SKM-1 treated with dmso at 0.1 percent for 144 hours (cell line): ENCODE measurements at regions not wholly inside any gene's neighbourhood (a gene's known extent, or its start where the extent isn't known, plus 50 kb on each side); places are given as distances from the start of the nearest gene placed in this dataset.
A peak's percentile ranks its signal among the peaks of the same experiment; 100 is the strongest.

Experiments used
- DNase-seq: peaks from one replicate; lab custom pipeline; 2025; ENCODE audit not compliant: unreplicated experiment; lab: John Stamatoyannopoulos, UW

DNA sequence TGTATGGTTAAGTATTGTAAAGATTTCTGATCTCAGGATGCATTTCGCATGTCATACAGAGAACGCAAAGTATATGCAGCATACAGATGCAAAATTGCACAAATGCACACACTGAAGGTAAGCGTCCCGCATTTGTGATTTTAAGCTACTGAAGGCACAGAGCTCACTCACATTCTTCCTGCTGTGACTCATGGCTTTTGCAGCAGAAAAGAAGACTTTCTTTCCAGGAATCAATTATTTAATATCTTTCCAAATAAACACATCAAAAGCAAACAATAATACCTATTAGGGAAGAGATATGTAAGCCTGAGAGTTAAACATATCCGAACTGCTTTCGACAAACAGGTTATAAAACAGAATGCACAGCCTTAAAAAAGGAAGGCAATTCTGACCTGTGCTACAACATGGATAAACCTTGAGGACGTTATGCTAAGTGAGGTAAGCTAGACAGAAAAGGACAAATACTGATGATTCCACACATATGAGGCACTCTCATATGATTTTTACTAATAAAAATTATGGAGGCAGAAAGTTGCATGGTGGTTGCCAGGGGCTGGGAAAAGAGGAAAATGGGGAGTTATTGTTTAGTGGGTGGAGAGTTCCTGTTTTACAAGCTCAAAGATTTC lies 109.0 kb downstream of the TFAP2A start:
- no peak for DNase-seq

DNA sequence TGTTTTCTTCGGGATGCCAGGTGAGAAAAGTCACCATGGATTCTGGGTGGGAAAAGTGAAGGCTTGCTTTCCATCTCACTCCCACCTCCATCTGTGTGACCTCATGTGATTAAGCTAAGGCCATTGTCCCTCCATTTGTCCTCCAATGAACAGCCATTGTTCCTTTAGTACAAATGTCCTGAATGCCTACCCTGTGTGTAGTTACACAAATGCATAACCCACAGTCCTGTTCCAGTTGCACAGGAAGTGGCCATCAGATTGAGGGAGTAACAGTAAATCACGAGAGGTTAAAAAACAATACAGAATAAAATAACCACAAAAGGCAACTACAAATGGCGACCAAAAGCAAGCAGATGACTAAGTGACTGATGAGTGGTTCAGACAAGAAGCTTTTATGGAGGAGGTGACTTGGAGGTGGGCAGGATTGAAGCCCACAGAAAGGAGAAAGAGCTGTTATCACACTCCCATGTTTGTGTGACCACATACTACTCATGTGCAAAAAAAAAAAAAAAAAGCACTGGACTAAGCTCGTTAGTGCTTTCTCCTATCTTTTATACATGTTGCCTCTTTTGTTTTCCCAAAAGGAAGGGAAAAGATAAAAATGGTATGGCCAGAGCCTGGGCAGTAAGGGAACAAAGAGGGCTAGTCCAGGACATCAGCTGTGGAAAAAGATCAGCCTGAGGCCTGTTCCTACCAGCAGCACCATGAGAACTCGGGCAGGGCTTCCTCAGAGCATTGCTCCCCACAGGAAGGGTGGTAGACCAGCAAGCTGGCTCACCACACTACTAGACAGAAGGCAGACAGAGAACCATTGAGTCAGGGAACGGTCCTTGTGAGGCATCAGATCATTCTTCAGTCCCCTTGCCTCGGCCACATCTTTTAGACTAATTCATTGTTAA lies 111.0 kb downstream of the TFAP2A start:
- no peak for DNase-seq

DNA sequence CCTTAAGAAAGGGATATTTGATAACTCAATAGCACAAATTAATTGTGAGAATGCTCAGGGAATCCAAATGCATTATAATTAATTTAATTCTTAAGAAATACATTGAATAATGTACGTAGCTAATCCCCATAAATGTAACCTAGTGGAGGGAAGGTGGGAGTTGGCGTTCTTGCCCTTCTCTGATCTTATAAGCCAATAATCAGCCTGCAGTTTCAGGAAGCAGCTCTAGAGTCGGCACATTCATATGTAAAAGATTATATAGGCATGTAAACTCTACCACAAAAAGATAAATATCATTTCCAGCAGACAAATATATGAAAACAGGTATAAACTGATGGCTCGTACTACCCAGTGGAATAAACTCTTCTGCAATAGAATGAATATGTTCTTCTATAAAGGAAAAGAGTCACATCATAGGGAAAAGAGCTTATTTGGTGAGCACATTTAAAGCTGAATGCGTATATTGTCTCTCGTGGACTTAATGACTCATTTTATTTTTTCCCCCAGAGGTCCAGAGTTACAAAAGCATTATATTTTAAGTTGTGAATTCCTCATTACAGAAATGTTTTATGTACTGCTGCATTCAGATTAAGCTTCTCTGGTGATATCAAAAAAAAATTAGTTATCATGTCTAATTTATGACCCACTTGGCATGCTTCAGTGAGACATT lies 112.2 kb downstream of the TFAP2A start:
- DNase-seq, result no peak

DNA sequence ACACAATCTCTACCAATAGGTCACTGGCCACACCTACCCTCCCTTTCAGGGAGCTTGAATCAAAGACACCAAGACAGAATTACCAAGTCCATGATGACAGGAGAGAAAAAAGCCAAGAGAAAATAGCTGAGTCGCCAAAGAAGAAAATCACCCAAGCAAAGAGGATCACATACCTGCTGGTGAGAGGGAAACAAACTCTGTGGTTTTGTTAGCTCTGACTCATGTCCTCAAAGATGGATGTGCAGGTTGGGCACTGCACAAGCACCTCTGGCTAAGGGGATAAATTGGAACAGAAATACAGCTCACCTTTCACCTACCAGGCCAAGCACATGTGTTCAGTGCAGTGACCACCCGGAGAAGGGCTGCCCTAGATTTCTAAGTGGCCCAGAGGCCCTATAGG lies 114.8 kb downstream of the TFAP2A start:
- no peak for DNase-seq

DNA sequence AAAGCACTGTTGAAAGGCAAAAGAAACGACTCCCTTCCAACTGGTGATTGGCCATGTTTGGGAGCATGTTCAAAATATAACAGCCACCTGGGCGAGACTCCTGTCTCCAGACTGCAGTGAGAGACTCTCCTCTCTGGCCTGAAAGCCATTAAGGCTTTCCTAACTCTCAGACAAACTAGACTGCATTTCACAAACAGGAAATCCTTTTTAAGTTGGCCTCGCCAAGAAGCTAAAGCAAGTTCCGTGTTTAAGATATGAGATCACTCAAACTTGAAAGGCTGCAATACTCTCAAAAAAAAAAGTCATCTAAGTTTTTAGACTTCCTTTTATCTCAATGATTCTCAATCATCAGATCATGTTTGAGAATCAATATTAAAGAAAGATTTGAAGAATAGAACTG lies 117.0 kb downstream of the TFAP2A start:
- DNase-seq, result peak; percentile 86

GRCh38 chr6:10278746-10279145 lies 136.1 kb downstream of the TFAP2A start:
- no peak for DNase-seq

GRCh38 chr6:10276660-10277287 lies 138.1 kb downstream of the TFAP2A start:
- no peak for DNase-seq

- DNase-seq, result no peak
These were observed 138.8 kb downstream of the TFAP2A start for GRCh38 chr6:10276106-10276505.

DNA sequence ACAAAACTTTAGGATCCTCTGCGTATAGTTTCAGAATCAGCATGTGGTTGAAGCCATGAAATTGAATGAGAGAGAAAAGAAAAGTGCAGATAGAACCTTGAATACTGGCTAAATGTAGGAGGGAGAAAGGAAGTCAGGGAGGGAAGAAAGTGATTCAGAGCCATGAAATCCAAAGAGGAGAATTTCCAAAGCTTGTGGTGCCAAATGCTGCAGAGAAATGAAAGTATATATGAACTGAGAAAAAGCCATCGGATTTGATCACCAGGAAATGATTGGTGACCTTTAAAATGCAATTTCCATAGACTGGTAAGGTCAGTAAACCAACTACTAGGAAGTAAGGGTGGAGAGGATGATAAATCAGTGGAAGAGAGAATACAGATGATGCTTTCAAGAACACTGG lies 142.3 kb downstream of the TFAP2A start:
- no peak for DNase-seq

DNA sequence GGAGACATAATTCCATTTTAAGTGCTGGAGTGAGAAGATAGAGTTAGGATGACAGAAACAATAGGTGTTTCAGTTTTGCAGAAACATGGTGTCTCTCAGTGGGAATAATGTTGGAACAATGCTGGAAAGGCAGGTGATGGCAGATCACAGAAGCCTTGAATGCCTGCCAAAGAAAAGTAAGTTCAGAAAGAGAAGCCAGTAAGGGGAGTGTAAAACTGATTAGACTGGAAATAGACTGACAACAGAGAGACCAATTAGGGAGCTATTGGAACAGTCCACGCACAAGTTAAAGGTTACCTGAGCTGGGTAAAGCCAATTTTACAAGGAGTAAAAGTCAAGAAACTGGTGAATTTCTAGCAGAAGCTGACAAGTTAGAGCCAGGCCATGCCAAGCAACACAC lies 142.9 kb downstream of the TFAP2A start:
- DNase-seq, result no peak

- no peak for DNase-seq
These were observed 144.9 kb downstream of the TFAP2A start for GRCh38 chr6:10269814-10270472.

DNA sequence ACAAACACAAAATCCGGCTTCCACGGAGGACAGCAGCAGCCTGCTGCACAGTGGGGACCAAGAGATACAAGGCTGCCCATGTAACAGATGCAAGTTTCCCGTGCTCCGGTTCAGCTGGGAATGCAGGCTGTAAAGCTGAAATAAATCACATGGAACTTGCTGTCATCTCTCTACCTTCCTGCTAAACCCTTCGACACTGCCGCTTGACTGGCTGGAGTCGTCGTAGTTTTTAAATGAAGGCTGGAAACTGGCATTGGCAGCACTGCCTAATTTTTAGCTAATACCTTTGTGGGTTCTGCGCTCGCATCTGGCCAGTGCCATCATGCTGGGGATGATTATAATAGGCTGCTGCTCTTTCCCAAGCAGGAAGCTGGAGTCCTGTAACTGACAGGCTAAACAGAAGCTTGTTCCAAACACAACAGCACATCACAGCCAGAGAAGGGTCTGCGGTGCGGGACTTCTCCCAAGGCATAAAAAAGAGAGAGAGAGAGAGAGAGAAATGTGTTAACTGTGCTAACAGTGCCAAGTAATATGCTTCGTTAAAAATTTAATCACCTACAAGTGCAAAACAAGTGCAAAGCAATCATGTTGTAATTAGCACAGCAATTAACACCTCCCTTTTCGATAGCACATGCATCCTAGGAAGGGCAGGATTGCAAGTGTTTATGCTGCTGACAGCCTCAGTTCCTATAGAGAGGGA lies 146.1 kb downstream of the TFAP2A start:
- no peak for DNase-seq

- DNase-seq, result no peak
These were observed 146.8 kb downstream of the TFAP2A start for GRCh38 chr6:10268111-10268510.

- no peak for DNase-seq
These were observed 148.4 kb downstream of the TFAP2A start for GRCh38 chr6:10266462-10266861.

- no peak for DNase-seq
These were observed 148.8 kb downstream of the TFAP2A start for GRCh38 chr6:10266061-10266460.

- no peak for DNase-seq
These were observed 152.4 kb downstream of the TFAP2A start for GRCh38 chr6:10262505-10262904.

- no peak for DNase-seq
These were observed 155.2 kb downstream of the TFAP2A start for GRCh38 chr6:10259671-10260070.

DNA sequence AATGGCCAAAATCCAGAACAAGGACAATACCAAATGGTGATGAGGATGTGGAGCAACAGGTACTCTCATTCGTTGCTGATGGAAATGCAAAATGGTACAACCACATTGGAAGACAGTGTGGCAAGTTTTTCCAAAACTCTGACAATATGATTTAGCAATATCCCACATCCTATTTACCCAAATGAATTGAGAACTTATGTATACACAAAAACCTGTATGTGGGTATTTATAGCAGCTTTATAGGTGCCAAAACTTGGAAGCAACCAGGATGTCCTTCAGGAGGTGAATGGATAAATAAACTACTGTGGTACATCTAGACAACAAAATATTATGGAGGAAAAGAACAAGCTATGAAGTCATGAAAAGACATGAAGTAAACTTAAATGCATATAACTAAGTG lies 156.5 kb downstream of the TFAP2A start:
- no peak for DNase-seq

DNA sequence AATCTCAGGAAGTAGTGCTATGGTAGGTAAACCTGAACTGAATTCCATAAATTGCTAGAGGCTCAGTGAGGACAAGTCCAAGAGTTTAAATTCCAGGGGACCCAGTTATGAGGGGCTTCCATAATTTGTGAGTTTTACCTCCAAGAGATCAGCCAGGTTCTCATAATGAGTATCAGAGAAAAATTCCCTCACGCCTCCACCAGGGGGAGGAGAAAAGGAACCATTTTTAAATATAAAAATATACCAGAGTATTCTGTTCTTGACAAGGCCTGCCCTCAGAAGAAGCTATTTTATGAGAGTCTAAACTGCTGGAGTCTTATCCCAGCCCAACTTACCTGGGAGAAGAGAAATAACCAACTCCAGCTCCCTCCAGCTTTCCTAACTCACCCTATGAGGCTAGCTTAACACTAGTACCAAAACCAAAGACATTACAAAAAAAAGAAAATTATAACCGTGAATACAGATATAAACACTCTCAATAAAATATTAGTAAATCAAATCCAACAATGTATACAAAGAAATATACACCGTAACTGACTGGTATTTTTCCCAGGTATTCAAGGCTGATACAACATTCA lies 158.7 kb downstream of the TFAP2A start:
- DNase-seq, result no peak

DNA sequence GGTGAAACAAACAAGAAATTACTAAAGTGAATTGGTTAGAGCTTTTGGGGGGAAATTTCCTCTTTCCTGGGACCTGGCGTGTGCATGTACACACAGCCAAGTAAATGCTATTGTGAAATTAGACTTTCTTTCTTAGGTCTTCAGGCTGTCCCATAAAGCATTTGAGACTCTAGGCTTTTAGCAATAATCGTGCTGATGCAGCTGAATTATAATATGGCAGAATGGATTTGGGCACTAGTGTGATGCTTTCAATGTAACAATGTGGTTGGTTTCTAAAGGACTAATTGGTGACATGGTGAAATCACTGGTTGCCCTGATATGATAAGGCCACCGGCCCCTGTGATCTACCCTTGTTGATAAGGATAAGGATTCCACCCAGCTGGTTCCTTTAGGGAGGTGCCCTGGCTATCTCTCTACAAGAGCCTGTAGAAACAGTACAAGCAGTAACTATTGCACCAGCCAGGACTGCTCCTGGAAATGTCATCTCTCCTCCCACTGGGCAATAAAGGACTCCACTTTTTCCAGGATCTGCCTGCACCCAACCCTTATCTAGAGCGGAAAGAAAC lies 164.1 kb downstream of the TFAP2A start:
- DNase-seq, result no peak
